ENCODE measurements at regions not wholly inside any gene's neighbourhood (a gene's known extent, or its start where the extent isn't known, plus 50 kb on each side); places are given as distances from the start of the nearest gene placed in this dataset.

- DNase-seq, result no peak
Observed at GRCh38 chr13:111911754-111912452, 155.0 kb upstream of the SOX1 start.

DNA sequence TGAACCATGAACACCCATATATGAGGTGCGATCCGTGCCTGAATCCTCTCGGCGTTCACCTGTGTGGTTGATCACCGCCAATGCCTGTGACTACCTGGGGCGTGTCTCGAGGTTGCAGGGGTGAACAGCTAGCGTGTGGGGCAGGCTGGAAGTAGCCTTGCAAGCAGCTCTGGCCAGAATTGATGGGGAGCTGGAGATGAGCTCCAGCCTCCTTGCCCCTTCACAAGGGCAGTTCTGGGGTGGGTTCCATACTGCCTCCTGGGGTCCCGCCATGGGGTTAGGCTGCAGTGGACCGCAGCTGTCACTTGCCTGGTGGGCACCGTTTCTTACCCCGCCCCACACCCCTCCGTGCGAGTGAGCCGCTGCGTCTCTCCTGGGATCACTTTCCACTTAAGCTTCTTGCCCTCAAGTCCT is 154.5 kb upstream of the SOX1 start:
- no peak for DNase-seq

- no peak for DNase-seq
Observed at GRCh38 chr13:111912991-111913760, 153.8 kb upstream of the SOX1 start.

DNA sequence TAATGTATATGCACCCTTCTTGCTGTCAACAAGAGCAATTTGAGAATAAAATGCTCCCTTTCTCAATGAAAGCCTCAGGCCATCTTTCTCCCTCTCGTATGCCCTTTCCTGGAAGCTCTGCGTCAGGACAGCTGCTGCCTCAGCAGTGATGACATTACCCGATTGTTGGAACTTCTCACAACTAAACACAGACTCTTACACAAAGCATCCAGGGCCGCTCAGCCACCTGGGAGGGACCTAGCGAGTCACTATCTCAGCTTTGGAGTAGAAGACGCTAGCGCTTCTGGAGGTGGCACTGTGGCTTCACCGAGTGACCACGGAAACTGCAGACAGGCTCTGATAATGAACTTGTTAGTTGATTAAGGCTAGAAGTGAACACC is 153.2 kb upstream of the SOX1 start:
- DNase-seq, result no peak

DNA sequence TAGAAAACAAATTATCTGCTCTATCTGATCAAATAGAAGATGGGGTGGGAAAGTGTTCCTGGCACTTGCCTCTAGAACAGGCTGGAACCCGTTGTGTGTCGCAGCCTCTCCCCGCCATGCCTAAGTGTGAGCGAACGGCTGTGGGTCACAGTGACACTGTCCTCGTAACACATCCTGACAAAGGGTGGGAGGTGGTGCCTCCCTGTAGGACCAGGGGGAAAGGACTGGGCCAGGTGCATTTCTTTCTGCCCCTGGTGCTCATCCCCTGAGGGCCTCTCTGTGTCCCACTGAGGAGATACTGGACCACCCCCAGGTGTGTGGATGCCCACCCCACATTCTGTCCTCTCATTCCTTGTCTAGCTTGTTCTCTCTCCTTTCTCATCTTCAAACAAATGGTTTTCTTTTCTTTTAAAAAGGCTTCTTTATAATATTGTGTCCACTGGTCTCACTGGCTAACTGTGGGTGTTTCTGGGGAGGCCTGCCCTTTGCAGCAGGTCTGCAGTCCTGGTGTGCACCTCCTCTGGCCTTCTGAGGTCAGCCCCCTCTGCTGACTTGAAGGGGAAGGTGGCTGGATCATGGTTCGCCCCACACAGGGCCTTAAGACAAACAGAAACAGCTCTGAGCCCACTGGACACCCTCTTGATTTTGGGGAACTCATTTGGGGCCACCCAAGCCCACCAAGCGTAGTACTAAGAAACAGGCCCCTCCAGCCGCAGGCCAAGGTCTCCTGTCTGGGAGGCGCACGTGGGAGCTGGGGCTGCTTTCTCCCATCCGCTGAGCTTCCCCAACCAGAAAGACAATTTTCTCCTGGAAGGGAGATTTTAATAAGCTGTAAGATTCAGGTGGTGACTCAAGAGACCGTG is 152.5 kb upstream of the SOX1 start:
- no peak for DNase-seq

- DNase-seq, result no peak
Observed at GRCh38 chr13:111915104-111915551, 151.8 kb upstream of the SOX1 start.

DNA sequence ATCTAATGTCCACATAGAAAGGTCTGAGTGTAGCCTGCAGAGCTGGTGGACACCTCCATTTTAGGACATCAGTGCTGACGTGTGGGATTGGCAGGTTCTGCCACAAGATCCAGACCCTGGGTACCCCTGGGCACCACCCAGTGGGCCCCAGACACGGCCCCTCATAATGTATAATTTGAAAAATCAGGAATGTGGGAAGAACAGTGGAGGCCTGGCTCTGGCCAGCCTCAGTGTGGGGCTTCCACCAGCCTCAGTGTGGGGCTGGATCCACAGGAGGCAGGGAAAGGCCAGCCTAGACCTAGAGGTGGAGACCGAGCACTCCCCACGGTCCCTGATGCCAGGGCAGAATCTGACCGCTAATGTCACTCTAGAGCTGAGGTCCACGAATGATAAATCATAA is 150.7 kb upstream of the SOX1 start:
- no peak for DNase-seq

GRCh38 chr13:111917086-111917485 is 149.9 kb upstream of the SOX1 start:
- DNase-seq, result no peak

DNA sequence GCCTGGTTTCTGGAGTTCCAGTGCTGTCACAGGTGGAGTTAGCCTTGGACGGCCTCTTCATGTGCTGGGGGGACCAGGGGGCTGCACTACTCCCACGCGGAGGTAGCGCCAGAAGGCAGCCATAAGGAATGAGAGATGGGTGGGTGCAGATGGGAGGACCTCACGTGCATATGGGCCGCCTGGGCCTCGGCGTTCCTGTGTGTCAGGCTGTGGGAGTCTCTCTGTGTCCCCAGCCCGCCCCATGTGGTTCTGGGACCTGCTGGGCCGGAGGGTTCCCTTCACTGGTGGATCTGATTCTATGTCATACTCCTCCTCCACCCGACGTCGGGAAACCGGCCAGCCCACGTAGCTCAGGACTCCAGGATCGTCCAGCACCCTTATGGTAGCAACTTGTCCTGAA is 149.0 kb upstream of the SOX1 start:
- DNase-seq, result no peak

DNA sequence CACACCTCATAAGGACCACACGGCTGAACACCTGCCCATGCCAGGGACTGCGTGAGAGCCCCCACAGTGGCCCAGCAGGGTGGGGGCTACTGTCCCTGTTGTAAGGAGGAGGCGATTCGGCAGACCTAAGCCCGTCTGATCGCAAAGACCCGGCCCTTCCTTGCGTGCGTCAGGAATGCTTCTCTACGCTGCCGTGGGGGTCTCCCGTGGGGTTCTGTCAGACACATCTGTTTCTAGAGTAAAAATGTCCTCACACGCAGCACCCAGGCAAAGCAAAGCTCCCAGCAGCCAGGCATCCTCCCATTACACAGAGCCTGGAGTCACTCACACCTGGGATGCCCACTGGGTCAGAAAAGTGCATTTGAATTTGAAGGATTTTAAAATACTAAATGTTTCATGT is 147.7 kb upstream of the SOX1 start:
- no peak for DNase-seq

DNA sequence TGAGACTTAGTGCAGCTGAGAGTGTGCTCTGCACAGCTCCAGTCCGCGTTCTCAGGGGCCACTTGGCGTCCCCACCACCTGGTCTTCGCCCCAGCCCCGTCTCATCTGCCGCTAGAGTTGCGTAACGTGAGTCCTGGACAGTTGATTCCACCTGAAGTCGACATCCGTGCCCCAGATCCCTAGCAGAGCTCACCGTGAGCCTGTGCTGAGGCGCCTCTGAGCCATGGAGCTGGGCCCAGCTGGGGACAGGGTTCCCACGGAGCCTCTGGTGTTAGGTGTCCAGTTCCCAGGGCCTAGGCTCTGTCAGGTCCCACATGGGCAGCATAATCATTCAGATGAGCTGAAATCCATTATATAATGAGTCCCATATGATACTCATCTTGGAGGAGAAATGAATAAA is 147.1 kb upstream of the SOX1 start:
- DNase-seq, result no peak

DNA sequence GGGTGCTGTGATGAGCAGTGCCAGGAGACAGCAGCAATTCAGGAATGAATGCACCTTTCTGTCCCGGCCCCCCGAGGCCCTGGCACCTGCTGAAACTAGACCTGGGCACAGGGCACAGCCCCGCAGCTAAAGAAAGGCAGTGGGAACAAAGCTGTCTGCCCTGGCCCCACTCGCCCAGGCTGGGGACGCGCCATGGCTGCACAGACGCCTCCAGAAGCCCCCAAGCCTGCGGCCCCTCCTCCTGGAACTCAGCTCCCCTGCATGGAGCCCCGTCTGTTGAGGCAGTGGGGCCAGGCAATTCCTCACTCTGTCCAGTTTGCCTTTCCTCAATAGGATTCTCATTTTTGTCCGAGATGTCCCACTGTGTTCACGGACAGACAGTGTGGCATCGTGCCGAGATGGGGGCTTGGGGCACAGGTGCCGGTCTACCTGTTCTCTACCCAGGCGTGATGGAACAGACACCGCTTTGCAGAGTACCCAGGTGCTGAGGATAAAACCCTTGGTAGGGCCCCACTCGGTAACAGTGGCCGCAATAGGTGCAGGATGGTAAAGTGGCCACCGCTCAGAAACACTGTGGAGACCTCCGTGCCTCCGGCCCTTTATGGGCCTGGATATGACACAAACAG is 146.5 kb upstream of the SOX1 start:
- DNase-seq, result no peak

- no peak for DNase-seq
Observed at GRCh38 chr13:111920932-111921705, 145.8 kb upstream of the SOX1 start.

GRCh38 chr13:111922086-111922485 is 144.9 kb upstream of the SOX1 start:
- no peak for DNase-seq

DNA sequence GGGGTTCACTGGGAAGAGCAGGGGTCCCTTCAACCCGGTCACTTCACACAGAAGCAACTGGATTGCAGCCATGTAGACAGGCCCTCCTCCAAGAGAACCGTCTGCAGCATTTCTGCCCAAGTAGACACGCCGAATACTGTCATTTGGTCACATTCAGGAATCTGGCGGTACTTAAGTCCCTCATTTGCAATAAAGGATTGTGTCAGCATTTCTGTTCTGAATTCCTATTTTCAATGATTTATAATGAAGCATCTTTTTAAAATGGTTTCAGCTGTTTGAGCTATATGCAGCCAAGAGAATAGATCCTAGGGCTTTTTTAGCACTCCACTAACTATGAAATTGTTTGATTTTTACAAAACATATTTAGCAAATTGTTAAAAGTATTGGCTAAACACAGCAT is 143.5 kb upstream of the SOX1 start:
- no peak for DNase-seq

DNA sequence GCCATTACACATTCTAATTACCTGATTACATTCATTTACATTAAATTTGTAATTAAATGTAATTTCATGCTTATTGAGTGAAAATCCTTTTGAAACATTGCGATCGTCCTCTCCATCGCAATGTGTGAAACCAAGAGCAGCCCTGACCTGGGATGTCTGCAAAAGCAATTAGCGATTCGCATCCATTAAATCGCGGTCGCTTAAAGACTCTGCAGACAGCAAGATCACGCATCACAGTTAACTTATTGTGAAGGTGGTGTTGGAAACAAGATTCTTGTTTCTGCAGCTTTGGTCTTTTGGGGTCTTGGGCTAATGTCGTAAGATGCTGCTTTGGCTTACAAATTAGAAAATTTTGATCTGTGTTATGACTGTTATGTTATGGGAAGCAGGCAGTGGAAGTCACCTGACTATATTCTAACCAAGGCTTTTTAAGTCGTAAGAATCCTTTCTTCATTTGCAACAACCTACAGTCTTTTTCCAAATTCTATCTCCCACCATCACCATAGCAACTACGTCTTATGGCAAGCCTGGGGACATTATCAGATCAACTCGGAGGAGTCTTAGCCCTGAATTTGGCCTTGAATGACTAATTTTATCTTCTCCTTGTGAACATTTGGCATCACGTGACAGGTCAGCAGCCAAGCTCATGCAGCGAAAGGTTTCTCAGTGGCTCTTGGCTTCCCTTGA is 142.8 kb upstream of the SOX1 start:
- DNase-seq, result no peak

DNA sequence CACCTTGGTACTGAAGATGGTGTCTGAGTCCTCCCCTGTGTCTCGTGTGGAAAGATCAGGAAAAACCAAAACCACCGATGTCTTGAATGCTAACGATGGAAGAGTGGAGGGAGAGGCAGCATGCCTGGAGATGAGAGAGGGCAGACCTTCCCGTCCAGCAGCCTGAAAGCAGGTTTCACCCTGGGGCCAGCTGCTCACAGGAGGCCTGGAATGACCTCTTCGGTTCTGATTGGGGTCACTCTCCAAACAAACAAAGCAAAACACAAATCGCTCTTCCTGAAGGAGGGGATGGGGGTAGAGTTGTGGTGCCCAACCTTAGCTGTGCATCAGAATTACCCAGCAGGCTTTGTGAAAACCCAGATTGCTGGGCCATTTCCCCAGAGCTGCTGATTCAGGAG is 142.3 kb upstream of the SOX1 start:
- DNase-seq, result no peak

DNA sequence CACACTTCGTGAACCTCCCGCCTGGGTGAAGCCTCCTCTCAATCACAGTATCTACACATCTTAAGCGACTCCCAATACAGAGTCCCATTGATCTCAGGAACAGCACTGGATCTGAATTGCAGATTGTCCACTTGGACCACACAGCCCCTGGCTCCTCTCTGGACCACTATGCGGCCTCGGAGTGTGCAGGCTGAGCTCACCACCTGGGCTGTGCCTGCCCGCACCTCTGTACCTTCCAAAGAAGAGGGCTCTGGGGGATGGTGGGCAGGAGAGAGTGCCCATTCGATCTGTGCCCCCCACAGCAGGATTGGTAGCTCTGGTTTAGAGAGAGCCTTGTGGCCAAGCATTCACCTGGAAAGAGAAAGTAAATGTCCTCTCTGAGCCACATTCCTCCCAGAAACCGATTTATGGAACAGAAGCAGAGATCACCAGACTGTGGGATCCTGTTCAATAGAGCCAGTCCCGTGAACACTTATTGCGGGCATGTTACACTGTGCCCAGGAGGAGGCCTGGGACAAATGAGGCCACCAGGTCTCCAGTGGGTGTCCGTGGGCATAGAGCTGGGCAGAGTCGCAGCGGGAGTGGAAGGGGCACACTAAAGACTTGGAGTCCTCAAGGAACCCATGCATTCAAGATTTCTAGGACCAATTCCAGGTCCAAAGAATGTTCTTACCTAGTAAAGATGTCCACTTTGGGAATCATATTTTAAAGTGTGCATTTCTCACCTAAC is 141.6 kb upstream of the SOX1 start:
- no peak for DNase-seq

- no peak for DNase-seq
Observed at GRCh38 chr13:111926501-111927180, 140.3 kb upstream of the SOX1 start.

DNA sequence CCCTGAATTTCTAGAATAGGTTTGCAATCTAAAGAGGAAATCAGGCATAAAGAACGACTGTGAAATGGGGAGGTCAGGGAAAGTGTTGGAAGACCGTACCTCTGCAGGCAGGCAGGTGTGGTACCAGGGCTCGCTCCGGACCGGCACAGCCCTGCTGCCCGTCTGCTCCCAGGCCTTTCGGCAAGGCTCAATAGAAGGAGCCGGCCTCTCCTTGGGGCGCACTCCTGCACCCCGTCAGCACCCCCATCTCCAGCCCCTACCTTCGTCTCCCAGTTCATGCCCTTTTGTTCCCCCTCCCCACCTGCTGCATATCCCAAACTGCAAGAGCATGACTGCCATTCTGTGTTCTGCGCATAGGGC is 139.8 kb upstream of the SOX1 start:
- DNase-seq, result no peak

Measured in NCI-H187 treated with DMSO at 0.1 percent for 48 hours (cell line).